Panc1 (cell line): ENCODE measurements at regions not wholly inside any gene's neighbourhood (a gene's known extent, or its start where the extent isn't known, plus 50 kb on each side); places are given as distances from the start of the nearest gene placed in this dataset.
"Not testable (repeated sequence)": the region's sequence is repeated elsewhere in the genome, so short reads cannot be mapped to it uniquely, and the experiment has no call there.

Experiments
- ATAC-seq: fragments of 200-7000 bp; cut with Tn5 transposase; 2 replicates; pipeline ENCODE4 v1.9.1; 2020; ENCODE audit warnings: mild to moderate bottlenecking, moderate library complexity
- BruUV-seq: library from RNA; stranded (reverse); fragments of 400-500 nt; replicated peaks from 2 replicates; lab custom pipeline; 2021; lab: Mats Ljungman, UMichigan
- CTCF ChIA-PET: fragments of 300-600 bp; sonication (Branson Sonifier 250); formaldehyde crosslinking; loops from one replicate; lab custom pipeline; 2022; ENCODE audit warnings: antibody characterized with exemption; lab: Charles Lee
- POLR2A ChIA-PET: fragments of 300-600 bp; sonication (Branson Sonifier 250); formaldehyde crosslinking; loops from one replicate; lab custom pipeline; 2022; ENCODE audit warnings: antibody characterized with exemption; lab: Charles Lee
- DNase-seq: peaks from one replicate; pipeline ENCODE4 v3.0.0-alpha.2; 2010; ENCODE audit warnings: low read depth, low spot score
- H3K27ac ChIP-seq: 2 replicates; pipeline ENCODE4 v1.5.1; 2011; ENCODE audit warnings: mild to moderate bottlenecking, low read length, inconsistent platforms
- H3K27me3 ChIP-seq: fragments of 200-500 bp; sonication (Bioruptor generic); 2 replicates; pipeline ENCODE4 v1.6.0; 2014; ENCODE audit warnings: low read length, inconsistent platforms; ENCODE audit not compliant: control insufficient read depth, insufficient read depth
- H3K36me3 ChIP-seq: fragments of 200-500 bp; sonication (Bioruptor generic); 2 replicates; pipeline ENCODE4 v1.5.1; 2014; ENCODE audit warnings: inconsistent platforms, mild to moderate bottlenecking, low read length, moderate library complexity; ENCODE audit not compliant: control insufficient read depth, insufficient read depth
- H3K4me1 ChIP-seq: 2 replicates; pipeline ENCODE4 v1.5.1; 2011; ENCODE audit warnings: inconsistent platforms, mild to moderate bottlenecking, low read length, moderate library complexity; ENCODE audit not compliant: control insufficient read depth, insufficient read depth
- H3K4me3 ChIP-seq, 2 experiments: 2 replicates each; pipeline ENCODE4 v1.5.1; 2011 to 2012; ENCODE audit warnings: low read depth in 2 of 2, low read length in 2 of 2, mild to moderate bottlenecking in 2 of 2, inconsistent platforms in 1 of 2, moderate library complexity in 1 of 2
- H3K9me3 ChIP-seq: fragments of 200-500 bp; sonication (Bioruptor generic); 2 replicates; pipeline ENCODE4 v1.5.1; 2014; ENCODE audit warnings: low read depth, mild to moderate bottlenecking, inconsistent platforms, low read length, moderate library complexity; ENCODE audit not compliant: control insufficient read depth, insufficient read depth
- in situ Hi-C: cut with HindIII; loops from 2 replicates; pipeline ENCODE4 v1.10.0; 2016; ENCODE audit warnings: low sequenced_read_pairs, low pct_unique_long_range_greater_than_20kb
- intact Hi-C: fragments of 100-400 bp; cut with micrococcal nuclease; formaldehyde crosslinking; loops from one replicate; pipeline ENCODE4 v1.10.0; 2022; ENCODE audit not compliant: unreplicated experiment

- CTCF ChIA-PET, H3K4me1 ChIP-seq, intact Hi-C loops, ATAC-seq, H3K36me3 ChIP-seq, in situ Hi-C loops, H3K27ac ChIP-seq, H3K27me3 ChIP-seq, POLR2A ChIA-PET, DNase-seq, H3K4me3 ChIP-seq, H3K9me3 ChIP-seq, BruUV-seq: not testable (repeated sequence)
These were observed 61.9 kb downstream of the NPIPB5 start for GRCh38 chr16:22572331-22573224.

DNA sequence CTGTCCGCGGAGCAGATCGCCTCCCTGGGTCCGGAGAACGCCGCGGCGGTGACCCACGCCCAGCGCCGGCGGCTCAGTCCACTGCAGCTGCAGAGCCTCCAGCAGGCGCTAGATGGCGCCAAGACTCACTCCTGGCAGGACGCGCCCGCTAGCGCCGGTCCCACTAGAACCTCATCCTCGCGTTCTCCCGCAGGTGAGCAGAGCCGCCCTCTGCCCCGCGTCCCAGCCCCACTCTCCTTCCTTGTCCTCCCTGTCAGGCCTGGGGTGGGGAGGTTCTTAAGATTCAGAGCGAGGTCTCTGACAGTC lies 62.5 kb downstream of the NPIPB5 start:
- intact Hi-C loops, CTCF ChIA-PET, H3K9me3 ChIP-seq, H3K27me3 ChIP-seq, BruUV-seq, in situ Hi-C loops, POLR2A ChIA-PET, H3K36me3 ChIP-seq, DNase-seq, H3K4me3 ChIP-seq, H3K4me1 ChIP-seq, H3K27ac ChIP-seq: not testable (repeated sequence)
- ATAC-seq, result peak; percentile 98

DNA sequence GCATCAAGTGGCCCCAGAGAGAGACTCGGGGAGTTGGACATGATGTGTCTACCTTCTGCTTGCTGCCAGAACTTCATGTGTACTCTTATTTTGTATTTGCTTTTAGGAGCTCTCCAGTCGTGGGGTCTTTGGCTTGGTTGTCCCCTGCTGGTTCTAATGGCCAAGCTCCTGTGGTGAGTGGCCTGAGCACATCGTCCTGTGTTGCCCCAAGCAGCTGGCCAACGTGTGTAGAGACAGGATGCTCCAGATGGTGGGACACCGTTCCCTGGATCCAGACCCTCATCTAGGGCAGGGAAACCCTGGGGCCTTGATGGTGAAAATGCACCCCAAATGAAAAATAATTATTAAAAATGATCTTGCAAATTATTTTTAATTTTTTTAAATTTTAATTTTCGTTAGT lies 65.8 kb downstream of the NPIPB5 start:
- ATAC-seq, POLR2A ChIA-PET, H3K27me3 ChIP-seq, H3K9me3 ChIP-seq, H3K4me3 ChIP-seq, H3K36me3 ChIP-seq, in situ Hi-C loops, intact Hi-C loops, H3K4me1 ChIP-seq, H3K27ac ChIP-seq, CTCF ChIA-PET, DNase-seq, BruUV-seq: not testable (repeated sequence)

- BruUV-seq, H3K36me3 ChIP-seq, H3K27ac ChIP-seq, DNase-seq, ATAC-seq, POLR2A ChIA-PET, H3K27me3 ChIP-seq, intact Hi-C loops, in situ Hi-C loops, H3K9me3 ChIP-seq, H3K4me3 ChIP-seq, H3K4me1 ChIP-seq: not testable (repeated sequence)
- CTCF ChIA-PET, result interaction anchor here (0.6 kb wide), 1 partner anchor 881 kb away, joined by 7 read pairs; no protein-coding TSS in a partner anchor
These were observed 72.5 kb downstream of the NPIPB5 start for GRCh38 chr16:22583195-22583594.

DNA sequence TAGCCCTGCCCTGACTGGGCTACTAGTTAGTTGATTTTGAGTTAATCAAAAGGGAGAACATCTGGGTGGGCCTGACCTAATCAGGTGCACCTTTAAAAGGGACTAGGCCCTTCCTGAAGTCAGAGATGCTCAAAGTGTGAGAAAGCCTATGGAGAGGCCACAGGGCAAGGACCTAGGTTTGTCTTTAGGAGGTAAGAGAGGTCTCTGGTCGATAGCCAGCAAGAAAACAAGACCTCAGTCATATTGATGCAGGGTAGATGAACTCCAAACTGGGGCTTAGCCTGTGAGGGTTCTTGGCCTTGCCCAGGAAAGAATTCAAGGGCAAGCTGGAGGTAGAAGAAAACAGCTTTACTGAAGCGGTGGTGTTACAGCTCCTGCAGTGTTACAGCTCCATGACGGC lies 73.8 kb downstream of the NPIPB5 start:
- H3K36me3 ChIP-seq, BruUV-seq, H3K9me3 ChIP-seq, H3K4me1 ChIP-seq, in situ Hi-C loops, POLR2A ChIA-PET, CTCF ChIA-PET, H3K27ac ChIP-seq, intact Hi-C loops, H3K4me3 ChIP-seq, H3K27me3 ChIP-seq, ATAC-seq, DNase-seq: not testable (repeated sequence)

DNA sequence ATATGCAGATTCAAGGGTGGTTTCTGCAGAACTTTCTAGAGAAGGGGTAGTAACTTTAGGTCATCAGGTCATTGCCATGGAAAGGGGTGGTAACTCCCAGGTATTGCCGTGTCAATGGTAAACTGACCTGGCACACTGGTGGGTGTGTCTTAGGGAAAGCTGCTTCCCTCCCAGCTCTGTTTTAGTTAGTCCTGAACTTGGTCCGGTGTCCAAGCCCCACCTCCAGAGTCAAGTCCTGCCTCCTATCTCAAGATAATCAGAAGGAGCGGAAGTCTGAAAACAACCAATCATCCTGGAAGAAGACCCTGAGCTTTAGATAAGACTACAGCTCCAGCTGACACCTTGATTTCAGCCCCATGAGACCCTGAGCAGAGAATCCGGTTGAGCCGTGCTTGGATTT lies 74.2 kb downstream of the NPIPB5 start:
- H3K36me3 ChIP-seq, CTCF ChIA-PET, DNase-seq, POLR2A ChIA-PET, BruUV-seq, ATAC-seq, in situ Hi-C loops, intact Hi-C loops, H3K4me1 ChIP-seq, H3K4me3 ChIP-seq, H3K27ac ChIP-seq, H3K27me3 ChIP-seq, H3K9me3 ChIP-seq: not testable (repeated sequence)

- H3K4me3 ChIP-seq, H3K27me3 ChIP-seq, H3K9me3 ChIP-seq, in situ Hi-C loops, BruUV-seq, POLR2A ChIA-PET, H3K36me3 ChIP-seq, intact Hi-C loops, H3K4me1 ChIP-seq, CTCF ChIA-PET, H3K27ac ChIP-seq: not testable (repeated sequence)
- peak; percentile 90 for ATAC-seq
- peak; percentile 75 for DNase-seq
These were observed 74.7 kb downstream of the NPIPB5 start for GRCh38 chr16:22585431-22585830.
